OCI-LY7 (cell line): ENCODE measurements at regions not wholly inside any gene's neighbourhood (a gene's known extent, or its start where the extent isn't known, plus 50 kb on each side); places are given as distances from the start of the nearest gene placed in this dataset.

ENCODE experiments used
- CTCF ChIP-seq: fragments of 200-600 bp; sonication (generic); conservative IDR thresholded peaks from 2 replicates; pipeline ENCODE4 v1.5.1; 2014; ENCODE audit warnings: mild to moderate bottlenecking, antibody characterized with exemption, low read length, moderate library complexity, mixed read lengths
- EZH2phosphoT487 ChIP-seq: fragments of 200-600 bp; sonication (generic); IDR thresholded peaks from 2 replicates; pipeline ENCODE4 v1.6.1; 2018; ENCODE audit warnings: low read depth, borderline replicate concordance, mild to moderate bottlenecking, mixed run types, antibody characterized with exemption, low read length, moderate library complexity, mixed read lengths

- TF ChIP-seq CTCF = no peak
- TF ChIP-seq EZH2phosphoT487 = no peak
These were observed 217.6 kb upstream of the ETAA1 start for GRCh38 chr2:67179526-67179925.
